Transverse colon (tissue), 4 donors: ENCODE measurements at regions not wholly inside any gene's neighbourhood (a gene's known extent, or its start where the extent isn't known, plus 50 kb on each side); places are given as distances from the start of the nearest gene placed in this dataset.

Source experiments
- DNase-seq: peaks from one replicate; pipeline ENCODE4 v3.0.0-alpha.2; 2019
- H3K27ac ChIP-seq, 4 donors: fragments of 200-600 bp; sonication (generic); 2 replicates each; pipeline ENCODE4 v1.5.1; 2016 to 2018; ENCODE audit warnings: inconsistent platforms in 4 of 4
- H3K27me3 ChIP-seq: fragments of 200-600 bp; sonication (generic); 2 replicates; pipeline ENCODE4 v1.5.1; 2017; ENCODE audit warnings: inconsistent platforms
- H3K36me3 ChIP-seq, 4 donors: fragments of 200-600 bp; sonication (generic); 2 replicates each; pipeline ENCODE4 v1.5.1; 2017 to 2019; ENCODE audit warnings: inconsistent platforms in 4 of 4
- H3K4me1 ChIP-seq, 4 donors: fragments of 200-600 bp; sonication (generic); 2 replicates each; pipeline ENCODE4 v1.5.1; 2017 to 2020; ENCODE audit warnings: inconsistent platforms in 4 of 4
- H3K4me3 ChIP-seq, 4 donors: fragments of 200-600 bp; sonication (generic); 1 replicate in 1 of 4; 2 replicates in 3 of 4; pipeline versions ENCODE4 v1.5.1 to v1.6.1; 2017 to 2019; ENCODE audit warnings: inconsistent platforms in 4 of 4
- H3K9me3 ChIP-seq, 2 donors: fragments of 200-600 bp; sonication (generic); 2 replicates each; pipeline ENCODE4 v1.5.1; 2017 to 2019; ENCODE audit warnings: inconsistent platforms in 2 of 2
- EP300 ChIP-seq: sonication (generic); formaldehyde crosslinking; IDR thresholded peaks from one replicate; pipeline ENCODE4 v1.6.1; 2017; ENCODE audit warnings: antibody characterized with exemption, low read depth
- POLR2A ChIP-seq: fragments of 450-650 bp; IDR thresholded peaks from one replicate; pipeline ENCODE4 v1.6.1; 2016; ENCODE audit warnings: antibody characterized with exemption, mild to moderate bottlenecking, moderate library complexity
- POLR2AphosphoS5 ChIP-seq, 3 donors: sonication (generic); formaldehyde crosslinking; IDR thresholded peaks; one replicate each; pipeline ENCODE4 v1.6.1; 2016; ENCODE audit warnings: antibody characterized with exemption in 3 of 3
- WGBS, 2 donors: methylation state at CpG; one replicate each; pipeline ENCODE4 v1.1.5; 2018; ENCODE audit warnings: low coverage in 1 of 2; 5-methylcytosine and 5-hydroxymethylcytosine counted together
- in situ Hi-C, 4 donors: fragments of 200-750 bp; cut with MboI; loops; one replicate each; pipeline versions ENCODE4 v1.15.0 to v1.15.1; 2017; ENCODE audit warnings: low sequenced_read_pairs in 3 of 4, low pct_ligation_motif_present in 1 of 4, low pct_unique_long_range_greater_than_20kb in 1 of 4
- intact Hi-C: fragments of 100-400 bp; cut with DNase I; formaldehyde crosslinking; loops from one replicate; pipeline ENCODE4 v1.15.1; 2023; ENCODE audit warnings: low total_unique reads
- TF ChIP-seq, protein P1 (sequence below), 5 experiments: fragments of 200-600 bp in 3 of 5; fragments of 450-650 bp in 2 of 5; sonication (generic) in 3 of 5; IDR thresholded peaks; 1 replicate in 2 of 5; 2 replicates in 3 of 5; pipeline ENCODE4 v1.5.1; 2016 to 2017; ENCODE audit warnings: antibody characterized with exemption in 5 of 5, inconsistent platforms in 3 of 5, mild to moderate bottlenecking in 2 of 5, moderate library complexity in 1 of 5

DNA sequence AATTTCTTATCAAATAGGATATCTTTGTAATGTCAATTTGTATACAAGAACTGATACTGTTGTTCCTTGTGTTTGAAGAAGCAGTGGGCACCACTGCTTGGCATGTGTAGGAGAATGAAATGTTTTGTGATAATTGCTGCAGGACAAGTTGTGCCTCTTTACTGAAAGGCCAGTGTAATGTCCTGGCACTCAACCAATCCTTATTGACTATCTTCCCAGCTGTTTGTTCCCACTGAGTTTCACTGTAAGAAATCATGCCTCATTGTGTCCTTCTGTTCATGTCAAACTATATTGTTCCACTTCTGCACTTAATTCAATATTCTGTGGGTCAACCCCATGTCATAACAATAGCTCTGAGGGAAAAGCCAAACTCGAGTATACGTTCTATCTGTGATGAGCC lies 136.1 kb upstream of the FAM83B start:
- no peaks in the 10 kb centered on the region for H3K4me1 ChIP-seq
- WGBS, 2 donors, result 58 to 73% methylated on average over 2 of the region's 2 CpGs
- intact Hi-C loops, result no loop called here
- TF ChIP-seq, protein P1, sequence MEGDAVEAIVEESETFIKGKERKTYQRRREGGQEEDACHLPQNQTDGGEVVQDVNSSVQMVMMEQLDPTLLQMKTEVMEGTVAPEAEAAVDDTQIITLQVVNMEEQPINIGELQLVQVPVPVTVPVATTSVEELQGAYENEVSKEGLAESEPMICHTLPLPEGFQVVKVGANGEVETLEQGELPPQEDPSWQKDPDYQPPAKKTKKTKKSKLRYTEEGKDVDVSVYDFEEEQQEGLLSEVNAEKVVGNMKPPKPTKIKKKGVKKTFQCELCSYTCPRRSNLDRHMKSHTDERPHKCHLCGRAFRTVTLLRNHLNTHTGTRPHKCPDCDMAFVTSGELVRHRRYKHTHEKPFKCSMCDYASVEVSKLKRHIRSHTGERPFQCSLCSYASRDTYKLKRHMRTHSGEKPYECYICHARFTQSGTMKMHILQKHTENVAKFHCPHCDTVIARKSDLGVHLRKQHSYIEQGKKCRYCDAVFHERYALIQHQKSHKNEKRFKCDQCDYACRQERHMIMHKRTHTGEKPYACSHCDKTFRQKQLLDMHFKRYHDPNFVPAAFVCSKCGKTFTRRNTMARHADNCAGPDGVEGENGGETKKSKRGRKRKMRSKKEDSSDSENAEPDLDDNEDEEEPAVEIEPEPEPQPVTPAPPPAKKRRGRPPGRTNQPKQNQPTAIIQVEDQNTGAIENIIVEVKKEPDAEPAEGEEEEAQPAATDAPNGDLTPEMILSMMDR (IDR thresholded peaks at IDR 0.05), result no peak
- TF ChIP-seq POLR2AphosphoS5 (IDR thresholded peaks at IDR 0.05) (no peak), EP300 (no peak), POLR2A (no peak)
- in situ Hi-C loops, result loop anchor here in 2 of 4 donors (25.0 kb wide), 1 partner anchor 352 kb away; no protein-coding TSS in a partner anchor
- H3K9me3 ChIP-seq, result no peaks in the 10 kb centered on the region
- H3K36me3 ChIP-seq, result no peaks in the 10 kb centered on the region
- no peak for DNase-seq
- H3K27ac ChIP-seq, result no peak overlapping the region
- H3K4me3 ChIP-seq, result no peak overlapping the region
- H3K27me3 ChIP-seq, result no peaks in the 10 kb centered on the region

DNA sequence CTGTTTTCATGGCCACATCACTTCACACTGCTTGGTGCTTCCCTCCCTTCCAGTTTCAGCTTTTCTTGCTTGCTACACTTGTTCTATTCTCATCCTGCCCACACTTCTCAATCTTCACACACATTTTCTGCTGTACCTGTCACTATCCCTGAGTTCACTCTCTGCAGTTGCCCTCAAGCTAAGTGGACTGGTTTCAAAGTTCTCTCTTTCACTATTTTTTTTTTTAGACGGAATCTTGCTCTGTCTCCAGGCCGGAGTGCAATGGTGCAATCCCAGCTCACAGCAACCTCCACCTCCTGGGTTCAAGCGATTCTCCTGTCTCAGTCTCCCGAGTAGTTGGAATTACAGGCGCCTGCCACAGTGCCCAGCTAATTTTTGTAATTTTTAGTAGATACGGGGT lies 130.6 kb upstream of the FAM83B start:
- TF ChIP-seq POLR2A, result no peak
- TF ChIP-seq, protein P1 (IDR thresholded peaks at IDR 0.05), result no peak
- no peak for TF ChIP-seq EP300
- no peak for TF ChIP-seq POLR2AphosphoS5 (IDR thresholded peaks at IDR 0.05)
- in situ Hi-C loops (loop anchor here in 2 of 4 donors (25.0 kb wide), 1 partner anchor 346 kb away; no protein-coding TSS in a partner anchor), intact Hi-C loops (no loop called here)
- Histone ChIP-seq H3K36me3 (no peaks in the 10 kb centered on the region), H3K27me3 (no peaks in the 10 kb centered on the region), H3K27ac (no peak overlapping the region), H3K9me3 (no peaks in the 10 kb centered on the region), H3K4me3 (no peak overlapping the region), H3K4me1 (peaks cover 0 to 19% (median 9%) of the 10 kb centered on the region in 4 donors)
- no peak for DNase-seq
- WGBS, 2 donors, result 93 to 100% methylated on average over 2 to 6 of the region's 6 CpGs

DNA sequence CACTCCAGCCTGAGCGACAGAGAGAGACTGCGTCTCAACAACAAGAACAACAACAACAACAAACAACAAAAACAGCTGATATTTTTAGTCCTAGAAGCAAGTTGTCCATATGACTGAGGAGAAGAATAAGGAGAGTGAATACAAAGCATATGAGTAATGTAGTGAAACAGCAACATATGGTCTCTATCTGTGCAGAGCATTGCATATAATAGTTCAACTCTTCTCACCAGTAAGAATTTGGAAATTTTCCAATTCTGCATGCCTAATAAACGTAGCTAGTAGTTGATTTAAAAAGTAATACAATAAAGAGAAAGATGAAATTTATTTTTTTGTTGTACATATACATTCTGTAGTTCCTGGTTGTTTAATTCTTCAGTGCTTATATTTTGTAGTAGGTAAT lies 129.7 kb upstream of the FAM83B start:
- Histone ChIP-seq H3K27ac (no peak overlapping the region), H3K27me3 (no peaks in the 10 kb centered on the region), H3K4me3 (no peak overlapping the region), H3K36me3 (no peaks in the 10 kb centered on the region), H3K4me1 (peaks cover 0 to 19% (median 9%) of the 10 kb centered on the region in 4 donors), H3K9me3 (no peaks in the 10 kb centered on the region)
- in situ Hi-C loops, result loop anchor here in 2 of 4 donors (25.0 kb wide), 1 partner anchor 345 kb away; no protein-coding TSS in a partner anchor
- TF ChIP-seq EP300 (no peak), POLR2A (no peak), POLR2AphosphoS5 (IDR thresholded peaks at IDR 0.05) (no peak)
- TF ChIP-seq, protein P1 (IDR thresholded peaks at IDR 0.05), result no peak
- 56 to 73% methylated on average over 3 of the region's 3 CpGs for WGBS, 2 donors
- no peak for DNase-seq
- intact Hi-C loops, result no loop called here

DNA sequence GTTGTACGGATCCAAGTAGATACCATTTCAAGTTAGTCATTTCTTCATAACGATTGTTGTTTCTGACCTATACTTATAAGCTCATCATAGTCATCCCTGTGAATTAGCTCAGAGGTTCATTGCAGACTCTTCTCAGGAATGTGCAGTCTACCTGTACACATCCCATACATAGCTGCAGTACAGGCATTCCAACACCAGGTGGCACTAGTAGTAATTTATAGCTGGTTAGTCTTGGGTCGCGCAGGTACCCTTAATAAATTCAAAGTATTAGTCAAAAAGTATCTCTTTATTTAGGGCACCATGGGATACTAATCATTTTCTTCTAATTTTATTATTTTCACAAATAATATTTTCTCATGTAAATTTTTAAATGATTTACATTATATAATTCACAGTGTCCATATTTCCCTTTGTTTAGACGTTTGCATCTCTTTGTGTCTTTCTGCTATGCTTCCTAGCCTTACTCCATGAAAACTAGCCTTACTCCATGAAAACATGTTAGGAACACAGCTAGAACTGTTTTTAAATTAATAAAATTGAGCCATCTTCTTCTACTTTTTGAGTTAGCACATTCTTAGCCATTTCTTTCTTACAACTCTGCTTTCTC lies 128.6 kb upstream of the FAM83B start:
- peaks cover 0 to 19% (median 9%) of the 10 kb centered on the region in 4 donors for H3K4me1 ChIP-seq
- no peak for TF ChIP-seq POLR2AphosphoS5 (IDR thresholded peaks at IDR 0.05)
- TF ChIP-seq, protein P1 (IDR thresholded peaks at IDR 0.05), result peak; percentile 74 to 88 (median 80)
- intact Hi-C loops (no loop called here), in situ Hi-C loops (loop anchor here in 2 of 4 donors (25.0 kb wide), 1 partner anchor 344 kb away; no protein-coding TSS in a partner anchor)
- peak; percentile 86 for DNase-seq
- 19 to 25% methylated on average over 5 of the region's 5 CpGs for WGBS, 2 donors
- no peaks in the 10 kb centered on the region for H3K9me3 ChIP-seq
- H3K27ac ChIP-seq, result peak overlapping the region; percentile 19 to 66 (median 56)
- H3K27me3 ChIP-seq, result no peaks in the 10 kb centered on the region
- H3K36me3 ChIP-seq, result no peaks in the 10 kb centered on the region
- H3K4me3 ChIP-seq, result no peak overlapping the region
